ENCODE measurements at regions not wholly inside any gene's neighbourhood (a gene's known extent, or its start where the extent isn't known, plus 50 kb on each side); places are given as distances from the start of the nearest gene placed in this dataset.

GRCh38 chr15:46502667-46503066 is 867.8 kb downstream of the SQOR start:
- FAIRE-seq: peak; percentile 75
- CTCF ChIA-PET (ENCODE audit: partially characterized antibody): interaction anchor here (0.5 to 3.1 kb wide), 12 partner anchors 8 to 900 kb away, joined by 3 to 17 read pairs (median 4); no protein-coding TSS in a partner anchor
- no peak for TF ChIP-seq SRF (IDR thresholded peaks at IDR 0.05; ENCODE audit: low read depth, low read length)
- no peak for TF ChIP-seq SP4 (IDR thresholded peaks at IDR 0.05; ENCODE audit: low read length)
- TF ChIP-seq JUND (IDR thresholded peaks at IDR 0.05; ENCODE audit: low read length): no peak
- no peak for TF ChIP-seq SIN3A (conservative IDR thresholded peaks at IDR 0.05 in 1 of 2, IDR thresholded peaks at IDR 0.05 in 1 of 2; ENCODE audit: low read depth in 1 of 2, low read length in 2 of 2)
- TF ChIP-seq JUN (IDR thresholded peaks at IDR 0.05; ENCODE audit: low read depth, low read length): no peak
- no peak for TF ChIP-seq POLR2A (IDR thresholded peaks at IDR 0.05; ENCODE audit: control extremely low read depth in 1 of 2, low read depth in 2 of 2, low read length in 2 of 2)
- peak; percentile 54 to 56 for TF ChIP-seq RAD21 (IDR thresholded peaks at IDR 0.05 in 1 of 2, conservative IDR thresholded peaks at IDR 0.05 in 1 of 2; ENCODE audit: low read depth in 2 of 2, low read length in 2 of 2)
- no peak for TF ChIP-seq EZH2 (IDR thresholded peaks at IDR 0.05; ENCODE audit: low read depth, low read length, severe bottlenecking)
- TF ChIP-seq, protein P1, sequence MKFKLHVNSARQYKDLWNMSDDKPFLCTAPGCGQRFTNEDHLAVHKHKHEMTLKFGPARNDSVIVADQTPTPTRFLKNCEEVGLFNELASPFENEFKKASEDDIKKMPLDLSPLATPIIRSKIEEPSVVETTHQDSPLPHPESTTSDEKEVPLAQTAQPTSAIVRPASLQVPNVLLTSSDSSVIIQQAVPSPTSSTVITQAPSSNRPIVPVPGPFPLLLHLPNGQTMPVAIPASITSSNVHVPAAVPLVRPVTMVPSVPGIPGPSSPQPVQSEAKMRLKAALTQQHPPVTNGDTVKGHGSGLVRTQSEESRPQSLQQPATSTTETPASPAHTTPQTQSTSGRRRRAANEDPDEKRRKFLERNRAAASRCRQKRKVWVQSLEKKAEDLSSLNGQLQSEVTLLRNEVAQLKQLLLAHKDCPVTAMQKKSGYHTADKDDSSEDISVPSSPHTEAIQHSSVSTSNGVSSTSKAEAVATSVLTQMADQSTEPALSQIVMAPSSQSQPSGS (IDR thresholded peaks at IDR 0.05; ENCODE audit: low read length): no peak
- TF ChIP-seq, protein P2, sequence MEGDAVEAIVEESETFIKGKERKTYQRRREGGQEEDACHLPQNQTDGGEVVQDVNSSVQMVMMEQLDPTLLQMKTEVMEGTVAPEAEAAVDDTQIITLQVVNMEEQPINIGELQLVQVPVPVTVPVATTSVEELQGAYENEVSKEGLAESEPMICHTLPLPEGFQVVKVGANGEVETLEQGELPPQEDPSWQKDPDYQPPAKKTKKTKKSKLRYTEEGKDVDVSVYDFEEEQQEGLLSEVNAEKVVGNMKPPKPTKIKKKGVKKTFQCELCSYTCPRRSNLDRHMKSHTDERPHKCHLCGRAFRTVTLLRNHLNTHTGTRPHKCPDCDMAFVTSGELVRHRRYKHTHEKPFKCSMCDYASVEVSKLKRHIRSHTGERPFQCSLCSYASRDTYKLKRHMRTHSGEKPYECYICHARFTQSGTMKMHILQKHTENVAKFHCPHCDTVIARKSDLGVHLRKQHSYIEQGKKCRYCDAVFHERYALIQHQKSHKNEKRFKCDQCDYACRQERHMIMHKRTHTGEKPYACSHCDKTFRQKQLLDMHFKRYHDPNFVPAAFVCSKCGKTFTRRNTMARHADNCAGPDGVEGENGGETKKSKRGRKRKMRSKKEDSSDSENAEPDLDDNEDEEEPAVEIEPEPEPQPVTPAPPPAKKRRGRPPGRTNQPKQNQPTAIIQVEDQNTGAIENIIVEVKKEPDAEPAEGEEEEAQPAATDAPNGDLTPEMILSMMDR (IDR thresholded peaks at IDR 0.05; ENCODE audit: control extremely low read depth in 1 of 3, insufficient read depth in 1 of 3, low read depth in 1 of 3, low read length in 3 of 3): peak in 2 of 3 experiments; percentile 7 to 37; a peak in 2 of 4 replicates

More at GRCh38 chr15:46502667-46503066, 867.8 kb downstream of the SQOR start:
- Histone ChIP-seq H4K5ac (ENCODE audit: insufficient read length, low read depth, low read length) (no peak overlapping the region), H2BK15ac (ENCODE audit: low read length) (no peak overlapping the region), H3K27ac (ENCODE audit: low read depth, low read length) (no peak overlapping the region), H3K18ac (ENCODE audit: extremely low read depth, low read length) (no peak overlapping the region), H4K20me1 (replicated peaks in 1 of 2; ENCODE audit: control insufficient read depth in 1 of 2, insufficient read depth in 2 of 2, low read length in 2 of 2) (no peaks in the 10 kb centered on the region), H3K79me1 (ENCODE audit: low read depth, low read length) (no peaks in the 10 kb centered on the region), H2AK5ac (ENCODE audit: low read depth, low read length) (no peak overlapping the region), H3K56ac (replicated peaks; ENCODE audit: insufficient read length, low read depth, low read length) (no peak overlapping the region), H2BK120ac (replicated peaks; ENCODE audit: low read depth, low read length) (no peak overlapping the region), H3K4me3 (ENCODE audit: extremely low read depth in 1 of 4, insufficient read depth in 2 of 4, low read depth in 3 of 4, low read length in 4 of 4) (no peak overlapping the region), H2BK5ac (ENCODE audit: low read depth, low read length) (no peak overlapping the region), H3K4ac (replicated peaks; ENCODE audit: insufficient read length, low read depth, low read length) (no peak overlapping the region), H3K79me2 (ENCODE audit: control insufficient read depth in 1 of 2, insufficient read depth in 2 of 2, low read length in 2 of 2) (no peaks in the 10 kb centered on the region), H2BK20ac (ENCODE audit: low read length) (no peak overlapping the region), H3K14ac (ENCODE audit: insufficient read length) (no peak overlapping the region), H3K4me1 (replicated peaks in 1 of 4; ENCODE audit: control insufficient read depth in 3 of 4, insufficient read depth in 4 of 4, low read length in 3 of 4) (no peaks in the 10 kb centered on the region), H2BK12ac (ENCODE audit: low read depth, low read length) (no peak overlapping the region), H3K27me3 (replicated peaks in 1 of 4; ENCODE audit: control insufficient read depth in 3 of 4, extremely low read depth in 1 of 4, insufficient read depth in 3 of 4, low read length in 3 of 4) (no peaks in the 10 kb centered on the region), H3K9ac (replicated peaks in 1 of 4; ENCODE audit: extremely low read depth in 1 of 4, low read depth in 3 of 4, low read length in 3 of 4) (no peak overlapping the region), H3K36me3 (ENCODE audit: control insufficient read depth in 2 of 4, insufficient read depth in 4 of 4, low read length in 3 of 4) (no peaks in the 10 kb centered on the region), H3K9me3 (ENCODE audit: insufficient read depth in 2 of 2, low read depth in 1 of 2, low read length in 1 of 2) (no peaks in the 10 kb centered on the region), H3K4me2 (ENCODE audit: insufficient read depth in 1 of 2, low read depth in 2 of 2, low read length in 2 of 2) (no peak overlapping the region), H4K91ac (replicated peaks; ENCODE audit: insufficient read length, low read length) (no peak overlapping the region), H2AFZ (ENCODE audit: low read length) (no peak overlapping the region), H3K23me2 (ENCODE audit: low read depth, low read length) (no peaks in the 10 kb centered on the region), H4K8ac (ENCODE audit: extremely low read depth, insufficient read depth, low read length) (no peak overlapping the region), H3K23ac (ENCODE audit: insufficient read length) (no peak overlapping the region)
- POLR2A ChIA-PET (ENCODE audit: partially characterized antibody): no interaction called here
- 83% methylated on average over 3 of the region's 3 CpGs; no CpG with 5 or more reads in 1 of the 2 experiments for WGBS, 2 experiments (ENCODE audit: extremely low coverage in 1 of 2, insufficient coverage in 1 of 2, insufficient read length in 1 of 2, insufficient replicate concordance in 2 of 2, low coverage in 1 of 2, low lambda C conversion rate in 2 of 2, missing lambda C conversion rate in 1 of 2)
- DNase-seq (ENCODE audit: low read depth in 1 of 2, low spot score in 2 of 2): no peak

All from H1 (cell line).